Fibroblast of mammary gland (primary cell): ENCODE measurements at regions not wholly inside any gene's neighbourhood (a gene's known extent, or its start where the extent isn't known, plus 50 kb on each side); places are given as distances from the start of the nearest gene placed in this dataset.
"Not testable (repeated sequence)": the region's sequence is repeated elsewhere in the genome, so short reads cannot be mapped to it uniquely, and the experiment has no call there.

Source experiments
- DNase-seq: peaks from one replicate; pipeline ENCODE4 v3.0.0-alpha.2; 2010; ENCODE audit warnings: low read depth
- H3K4me3 ChIP-seq: 2 replicates; pipeline ENCODE4 v1.5.1; 2011; ENCODE audit warnings: low read depth, mild to moderate bottlenecking, low read length, moderate library complexity; ENCODE audit not compliant: control insufficient read depth
- TF ChIP-seq, protein P1 (sequence below): conservative IDR thresholded peaks from 2 replicates; pipeline ENCODE4 v1.5.1; 2011; ENCODE audit warnings: low read depth, low read length, inconsistent platforms; ENCODE audit not compliant: control insufficient read depth, insufficient read depth

GRCh38 chr6:11479296-11479695 lies 58.3 kb upstream of the TMEM170B start:
- TF ChIP-seq, protein P1, sequence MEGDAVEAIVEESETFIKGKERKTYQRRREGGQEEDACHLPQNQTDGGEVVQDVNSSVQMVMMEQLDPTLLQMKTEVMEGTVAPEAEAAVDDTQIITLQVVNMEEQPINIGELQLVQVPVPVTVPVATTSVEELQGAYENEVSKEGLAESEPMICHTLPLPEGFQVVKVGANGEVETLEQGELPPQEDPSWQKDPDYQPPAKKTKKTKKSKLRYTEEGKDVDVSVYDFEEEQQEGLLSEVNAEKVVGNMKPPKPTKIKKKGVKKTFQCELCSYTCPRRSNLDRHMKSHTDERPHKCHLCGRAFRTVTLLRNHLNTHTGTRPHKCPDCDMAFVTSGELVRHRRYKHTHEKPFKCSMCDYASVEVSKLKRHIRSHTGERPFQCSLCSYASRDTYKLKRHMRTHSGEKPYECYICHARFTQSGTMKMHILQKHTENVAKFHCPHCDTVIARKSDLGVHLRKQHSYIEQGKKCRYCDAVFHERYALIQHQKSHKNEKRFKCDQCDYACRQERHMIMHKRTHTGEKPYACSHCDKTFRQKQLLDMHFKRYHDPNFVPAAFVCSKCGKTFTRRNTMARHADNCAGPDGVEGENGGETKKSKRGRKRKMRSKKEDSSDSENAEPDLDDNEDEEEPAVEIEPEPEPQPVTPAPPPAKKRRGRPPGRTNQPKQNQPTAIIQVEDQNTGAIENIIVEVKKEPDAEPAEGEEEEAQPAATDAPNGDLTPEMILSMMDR: no peak
- DNase-seq: no peak
- H3K4me3 ChIP-seq: no peak overlapping the region

DNA sequence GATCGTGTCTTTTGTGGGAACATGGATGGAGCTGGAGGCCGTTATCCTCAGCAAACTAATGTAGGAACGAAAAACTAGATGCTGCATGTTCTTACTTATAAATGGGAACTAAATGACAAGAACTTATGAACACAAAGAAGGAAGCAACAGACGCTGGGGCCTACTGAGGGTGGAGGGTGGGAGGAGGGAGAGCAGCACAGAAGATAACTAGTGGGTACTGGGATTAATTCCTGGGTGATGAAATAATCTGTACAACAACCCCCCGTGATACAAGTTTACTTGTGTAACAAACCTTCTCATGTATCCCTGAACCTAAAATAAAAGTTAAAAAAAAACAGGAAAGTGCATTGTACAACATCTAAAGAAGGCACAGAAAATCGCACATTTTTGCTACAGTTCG lies 59.0 kb upstream of the TMEM170B start:
- TF ChIP-seq, protein P1: no peak
- no peak overlapping the region for H3K4me3 ChIP-seq
- DNase-seq: no peak

GRCh38 chr6:11475016-11475415 lies 62.5 kb upstream of the TMEM170B start:
- H3K4me3 ChIP-seq: no peak overlapping the region
- no peak for DNase-seq
- TF ChIP-seq, protein P1: no peak

DNA sequence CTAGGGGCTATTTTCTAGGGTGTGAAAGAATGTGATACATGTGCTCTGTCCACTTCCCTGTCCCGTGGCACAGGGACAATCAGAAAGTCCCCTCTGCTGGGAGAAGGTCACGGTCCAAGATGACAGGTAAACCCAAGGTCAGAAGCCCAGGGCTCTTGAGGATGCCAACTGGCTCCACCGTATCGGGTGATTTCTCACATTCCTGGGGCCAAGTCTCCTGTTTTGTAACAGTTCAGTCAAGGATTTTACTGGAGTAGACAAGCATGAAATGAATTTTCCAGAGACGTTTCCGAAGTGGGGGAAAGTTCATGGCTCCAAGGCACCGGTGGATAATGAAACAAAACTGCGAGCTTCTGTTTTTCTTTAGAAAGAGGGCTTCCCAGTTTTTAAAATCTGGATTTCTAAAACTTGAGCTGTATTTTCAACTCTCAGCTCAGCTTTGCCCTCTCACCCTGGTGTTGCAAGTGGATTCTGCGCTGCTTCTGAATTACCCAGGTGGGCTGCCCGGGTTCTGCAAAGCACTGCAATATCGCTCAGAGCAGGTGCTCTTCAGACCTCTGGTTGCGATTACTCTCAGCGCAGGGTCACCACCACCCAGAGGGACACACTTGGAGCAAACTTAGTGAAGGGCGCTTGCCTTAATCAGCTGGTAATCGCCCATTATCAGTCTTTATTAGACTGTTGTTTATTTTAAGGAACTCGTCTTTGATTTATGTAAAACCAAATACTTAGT lies 64.4 kb upstream of the TMEM170B start:
- TF ChIP-seq, protein P1: no peak
- no peak overlapping the region for H3K4me3 ChIP-seq
- no peak for DNase-seq

DNA sequence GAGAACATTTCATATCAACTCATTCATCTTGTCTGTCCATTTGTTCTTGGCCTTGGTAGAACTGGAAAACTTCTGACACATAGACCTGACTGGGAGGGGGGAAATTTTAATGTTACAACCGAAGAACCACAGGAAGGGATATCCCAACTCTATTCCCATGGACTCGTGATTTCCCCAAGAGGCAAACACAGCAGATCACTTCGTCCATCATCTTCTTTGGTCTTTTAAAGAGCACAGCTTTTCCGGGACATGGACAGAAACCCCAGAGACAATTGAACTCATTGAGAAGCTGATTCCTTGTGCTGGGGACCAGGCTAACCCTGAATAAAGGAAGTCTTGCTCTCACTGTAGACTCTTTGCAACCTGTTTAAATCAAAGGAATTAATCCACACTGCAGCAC lies 66.3 kb upstream of the TMEM170B start:
- H3K4me3 ChIP-seq: no peak overlapping the region
- TF ChIP-seq, protein P1: no peak
- DNase-seq: no peak

- DNase-seq: no peak
- TF ChIP-seq, protein P1: no peak
Measured at GRCh38 chr6:11469684-11470083, 67.9 kb upstream of the TMEM170B start.

DNA sequence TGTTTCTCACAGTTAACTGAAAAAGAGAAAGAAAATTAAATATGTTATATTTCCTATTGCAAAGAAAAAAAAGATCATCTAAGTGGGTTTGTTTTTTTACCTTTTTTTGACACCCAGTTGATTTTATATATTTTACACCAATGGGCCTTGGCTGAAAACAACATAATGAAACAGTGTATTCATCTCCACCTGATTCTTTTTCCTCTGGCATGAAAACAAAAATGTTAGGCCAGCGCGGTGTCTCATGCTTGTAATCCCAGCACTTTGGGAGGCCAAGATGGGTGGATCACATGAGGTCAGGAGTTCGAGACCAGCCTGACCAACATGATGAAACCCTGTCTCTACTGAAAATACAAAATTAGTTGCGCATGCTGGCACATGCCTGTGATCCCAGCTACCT lies 69.3 kb upstream of the TMEM170B start:
- not testable (repeated sequence) for H3K4me3 ChIP-seq, DNase-seq

More at GRCh38 chr6:11469684-11470083, 67.9 kb upstream of the TMEM170B start:
- no peak overlapping the region for H3K4me3 ChIP-seq
